ENCODE measurements at regions not wholly inside any gene's neighbourhood (a gene's known extent, or its start where the extent isn't known, plus 50 kb on each side); places are given as distances from the start of the nearest gene placed in this dataset.
A peak's percentile ranks its signal among the peaks of the same experiment; 100 is the strongest.

- no peak for DNase-seq (ENCODE audit: low read depth, low spot score)
Observed at GRCh38 chr21:16536643-16537434, 807.1 kb downstream of the USP25 start.

GRCh38 chr21:16537501-16537900 lies 807.7 kb downstream of the USP25 start:
- DNase-seq (ENCODE audit: low read depth, low spot score): no peak

GRCh38 chr21:16538405-16538804 lies 808.6 kb downstream of the USP25 start:
- no peak for DNase-seq (ENCODE audit: low read depth, low spot score)

- DNase-seq (ENCODE audit: low read depth, low spot score): no peak
Observed at GRCh38 chr21:16538936-16539440, 809.2 kb downstream of the USP25 start.

- no peak for DNase-seq (ENCODE audit: low read depth, low spot score)
Observed at GRCh38 chr21:16540966-16541727, 811.4 kb downstream of the USP25 start.

- no peak for DNase-seq (ENCODE audit: low read depth, low spot score)
Observed at GRCh38 chr21:16550118-16550517, 820.3 kb downstream of the USP25 start.

GRCh38 chr21:16550917-16551741 lies 821.3 kb downstream of the USP25 start:
- no peak for DNase-seq (ENCODE audit: low read depth, low spot score)

GRCh38 chr21:16552880-16553279 lies 823.1 kb downstream of the USP25 start:
- DNase-seq (ENCODE audit: low read depth, low spot score): no peak

- DNase-seq (ENCODE audit: low read depth, low spot score): no peak
Observed at GRCh38 chr21:16554503-16554902, 824.7 kb downstream of the USP25 start.

GRCh38 chr21:16563116-16563515 lies 833.3 kb downstream of the USP25 start:
- no peak for DNase-seq (ENCODE audit: low read depth, low spot score)

- peak; percentile 63 for DNase-seq (ENCODE audit: low read depth, low spot score)
Observed at GRCh38 chr21:16563795-16564194, 834.0 kb downstream of the USP25 start.

GRCh38 chr21:16568244-16568643 lies 838.5 kb downstream of the USP25 start:
- no peak for DNase-seq (ENCODE audit: low read depth, low spot score)

GRCh38 chr21:16568661-16569060 lies 838.9 kb downstream of the USP25 start:
- no peak for DNase-seq (ENCODE audit: low read depth, low spot score)

- DNase-seq (ENCODE audit: low read depth, low spot score): no peak
Observed at GRCh38 chr21:16569679-16570078, 839.9 kb downstream of the USP25 start.

- no peak for DNase-seq (ENCODE audit: low read depth, low spot score)
Observed at GRCh38 chr21:16570171-16570570, 840.4 kb downstream of the USP25 start.

GRCh38 chr21:16570856-16571255 lies 841.1 kb downstream of the USP25 start:
- DNase-seq (ENCODE audit: low read depth, low spot score): no peak

- DNase-seq (ENCODE audit: low read depth, low spot score): no peak
Observed at GRCh38 chr21:16571594-16571993, 841.8 kb downstream of the USP25 start.

GRCh38 chr21:16572032-16572431 lies 842.2 kb downstream of the USP25 start:
- DNase-seq (ENCODE audit: low read depth, low spot score): no peak

- DNase-seq (ENCODE audit: low read depth, low spot score): no peak
Observed at GRCh38 chr21:16573578-16573977, 843.8 kb downstream of the USP25 start.

- DNase-seq (ENCODE audit: low read depth, low spot score): no peak
Observed at GRCh38 chr21:16577975-16578374, 848.2 kb downstream of the USP25 start.

GRCh38 chr21:16578912-16579311 lies 849.1 kb downstream of the USP25 start:
- no peak for DNase-seq (ENCODE audit: low read depth, low spot score)

- DNase-seq (ENCODE audit: low read depth, low spot score): no peak
Observed at GRCh38 chr21:16579538-16579937, 849.8 kb downstream of the USP25 start.

Measured in iPS DF 19.7 (cell line).